Nephron (organoid): ENCODE measurements at regions not wholly inside any gene's neighbourhood (a gene's known extent, or its start where the extent isn't known, plus 50 kb on each side); places are given as distances from the start of the nearest gene placed in this dataset.

Experiments used
- H3K27ac Mint-ChIP-seq, 3 experiments: 2 replicates each; pipeline ENCODE4 v1.8.0; 2020; ENCODE audit warnings: mixed read lengths in 3 of 3, mild to moderate bottlenecking in 2 of 3, moderate library complexity in 1 of 3
- H3K27me3 Mint-ChIP-seq: 2 replicates; pipeline ENCODE4 v1.8.0; 2021; ENCODE audit warnings: low read depth, mild to moderate bottlenecking, moderate library complexity, mixed read lengths
- H3K36me3 Mint-ChIP-seq: 2 replicates; pipeline ENCODE4 v1.8.0; 2020; ENCODE audit warnings: low read depth, mixed read lengths
- H3K4me1 Mint-ChIP-seq: 2 replicates; pipeline ENCODE4 v1.8.0; 2020; ENCODE audit warnings: mixed read lengths
- H3K4me3 Mint-ChIP-seq, 3 experiments: 2 replicates each; pipeline ENCODE4 v1.8.0; 2020; ENCODE audit warnings: mild to moderate bottlenecking in 3 of 3, mixed read lengths in 3 of 3, moderate library complexity in 2 of 3
- H3K9me3 Mint-ChIP-seq: 2 replicates; pipeline ENCODE4 v1.8.0; 2020; ENCODE audit warnings: mixed read lengths
- CTCF ChIP-seq, 3 experiments: fragments of 200-600 bp; sonication (generic); IDR thresholded peaks; one replicate each; pipeline ENCODE4 v1.5.0; 2021; ENCODE audit warnings: antibody characterized with exemption in 3 of 3; ENCODE audit not compliant: unreplicated experiment in 3 of 3

- Mint-ChIP-seq H3K27ac (peak overlapping the region; percentile 96 to 99 (median 97)), H3K9me3 (no peaks in the 10 kb centered on the region), H3K4me1 (peaks cover 36% of the 10 kb centered on the region), H3K4me3 (no peak overlapping the region), H3K36me3 (no peaks in the 10 kb centered on the region), H3K27me3 (peaks cover 8% of the 10 kb centered on the region)
- TF ChIP-seq CTCF (IDR thresholded peaks at IDR 0.05; ENCODE audit: unreplicated experiment in 3 of 3) = no peak
Observed at GRCh38 chr6:157762636-157763035, 60.4 kb upstream of the SNX9 start.

- peak overlapping the region; percentile 96 to 99 (median 97) for H3K27ac Mint-ChIP-seq
- TF ChIP-seq CTCF (IDR thresholded peaks at IDR 0.05; ENCODE audit: unreplicated experiment in 3 of 3) = no peak
- H3K4me3 Mint-ChIP-seq = no peak overlapping the region
- H3K9me3 Mint-ChIP-seq = no peaks in the 10 kb centered on the region
- peaks cover 36% of the 10 kb centered on the region for H3K4me1 Mint-ChIP-seq
- peaks cover 8% of the 10 kb centered on the region for H3K27me3 Mint-ChIP-seq
- H3K36me3 Mint-ChIP-seq = no peaks in the 10 kb centered on the region
Observed at GRCh38 chr6:157763129-157763903, 59.7 kb upstream of the SNX9 start.

- H3K4me3 Mint-ChIP-seq = peak overlapping the region in 1 of 3 experiments; percentile 40
- TF ChIP-seq CTCF (IDR thresholded peaks at IDR 0.05; ENCODE audit: unreplicated experiment in 3 of 3) = no peak
- H3K4me1 Mint-ChIP-seq = peaks cover 36% of the 10 kb centered on the region
- no peaks in the 10 kb centered on the region for H3K9me3 Mint-ChIP-seq
- peak overlapping the region; percentile 96 to 99 (median 97) for H3K27ac Mint-ChIP-seq
- peaks cover 4% of the 10 kb centered on the region for H3K27me3 Mint-ChIP-seq
- no peaks in the 10 kb centered on the region for H3K36me3 Mint-ChIP-seq
Observed at GRCh38 chr6:157763904-157764177, 59.2 kb upstream of the SNX9 start.

GRCh38 chr6:157764178-157765068 is 58.6 kb upstream of the SNX9 start:
- Mint-ChIP-seq H3K4me1 (peaks cover 36% of the 10 kb centered on the region), H3K27ac (peak overlapping the region; percentile 96 to 99 (median 97)), H3K9me3 (no peaks in the 10 kb centered on the region), H3K4me3 (peak overlapping the region; percentile 27 to 40 (median 40)), H3K36me3 (no peaks in the 10 kb centered on the region), H3K27me3 (no peaks in the 10 kb centered on the region)
- TF ChIP-seq CTCF (IDR thresholded peaks at IDR 0.05; ENCODE audit: unreplicated experiment in 3 of 3) = no peak

- peaks cover 4% of the 10 kb centered on the region for H3K27me3 Mint-ChIP-seq
- peak overlapping the region in 2 of 3 experiments; percentile 20 to 90 for H3K27ac Mint-ChIP-seq
- no peaks in the 10 kb centered on the region for H3K36me3 Mint-ChIP-seq
- H3K9me3 Mint-ChIP-seq = no peaks in the 10 kb centered on the region
- H3K4me1 Mint-ChIP-seq = peaks cover 22% of the 10 kb centered on the region
- no peak overlapping the region for H3K4me3 Mint-ChIP-seq
- TF ChIP-seq CTCF (IDR thresholded peaks at IDR 0.05; ENCODE audit: unreplicated experiment in 3 of 3) = no peak
Observed at GRCh38 chr6:157766901-157767774, 55.9 kb upstream of the SNX9 start.
